NCI-H2171 treated with DMSO at 0.1 percent for 48 hours (cell line): ENCODE measurements at regions not wholly inside any gene's neighbourhood (a gene's known extent, or its start where the extent isn't known, plus 50 kb on each side); places are given as distances from the start of the nearest gene placed in this dataset.

Experiments
- DNase-seq: peaks from one replicate; lab custom pipeline; 2025; lab: John Stamatoyannopoulos, UW

GRCh38 chr17:13931111-13931526, 138.2 kb upstream of the COX10 start:
- no peak for DNase-seq

DNA sequence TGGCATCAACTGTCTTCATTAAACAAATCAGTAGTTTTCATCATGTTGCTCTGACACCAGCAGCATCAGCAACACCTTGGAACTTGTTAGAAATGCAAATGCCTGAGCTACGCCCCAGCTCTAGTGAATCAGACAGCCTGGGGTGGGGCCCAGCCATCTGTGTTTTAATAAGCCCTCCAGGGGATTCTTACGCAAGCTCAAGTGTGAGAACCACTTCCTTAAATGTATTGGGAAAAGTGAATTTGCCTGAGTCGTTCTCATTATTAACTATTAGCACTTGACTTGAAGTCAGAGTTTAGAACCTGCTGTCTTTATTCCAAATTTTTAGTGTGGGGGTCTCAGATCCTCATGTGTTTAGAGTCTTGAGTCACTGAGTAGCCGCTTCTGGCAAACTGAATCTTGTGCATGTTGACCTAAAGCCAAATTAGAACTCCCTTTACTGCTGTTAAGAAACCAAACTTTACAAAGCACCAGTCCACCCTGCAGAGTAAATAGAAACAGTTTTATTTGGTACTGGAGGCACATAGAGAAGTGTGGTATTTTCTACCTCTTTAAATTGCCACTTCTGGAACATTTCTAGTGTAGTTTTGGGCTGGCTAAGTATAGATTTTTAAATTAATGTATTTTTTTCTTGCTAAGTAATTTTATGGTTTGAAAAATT, 137.4 kb upstream of the COX10 start:
- DNase-seq, result peak; percentile 2

GRCh38 chr17:13933441-13934276, 135.6 kb upstream of the COX10 start:
- DNase-seq, result no peak

DNA sequence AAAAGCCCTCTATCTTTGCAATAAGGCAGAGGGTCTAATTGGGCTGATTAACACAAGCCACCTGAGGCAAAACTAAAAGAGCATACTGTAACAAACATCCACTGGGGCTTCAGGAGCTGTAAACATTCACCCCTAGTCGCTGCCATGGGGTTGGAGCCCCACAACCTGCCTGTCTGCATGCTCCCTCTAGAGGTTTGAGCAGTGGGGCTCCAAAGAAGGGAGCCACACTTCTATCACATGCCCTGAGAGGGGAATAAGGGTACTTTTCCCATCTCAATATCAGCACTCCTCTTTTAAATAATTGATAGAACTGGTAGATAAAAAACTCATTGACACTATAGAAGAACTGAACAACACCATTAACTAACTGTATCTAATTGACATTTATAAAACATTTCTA, 130.1 kb upstream of the COX10 start:
- DNase-seq, result no peak

GRCh38 chr17:13940858-13941665, 128.2 kb upstream of the COX10 start:
- DNase-seq, result no peak

- no peak for DNase-seq
Observed at GRCh38 chr17:13941781-13942180, 127.5 kb upstream of the COX10 start.

DNA sequence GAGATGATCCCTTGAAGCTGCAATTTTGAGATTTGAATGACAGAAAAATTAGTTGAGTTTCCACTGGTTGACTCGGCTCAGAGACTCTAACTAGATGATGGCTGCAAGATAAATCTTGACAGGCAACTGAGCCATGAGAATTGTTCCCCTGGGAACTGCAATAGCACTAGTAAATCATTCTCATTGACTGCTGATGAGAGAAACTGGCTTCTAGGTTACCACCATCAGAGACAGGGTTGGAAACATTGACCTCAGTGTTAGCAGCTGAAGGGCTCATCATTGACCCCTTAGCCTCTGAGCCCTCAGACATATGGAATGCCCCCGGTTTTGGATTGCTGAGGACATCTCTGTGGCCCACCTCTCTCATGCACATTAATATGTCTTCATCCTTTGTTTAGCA, 125.4 kb upstream of the COX10 start:
- no peak for DNase-seq

DNA sequence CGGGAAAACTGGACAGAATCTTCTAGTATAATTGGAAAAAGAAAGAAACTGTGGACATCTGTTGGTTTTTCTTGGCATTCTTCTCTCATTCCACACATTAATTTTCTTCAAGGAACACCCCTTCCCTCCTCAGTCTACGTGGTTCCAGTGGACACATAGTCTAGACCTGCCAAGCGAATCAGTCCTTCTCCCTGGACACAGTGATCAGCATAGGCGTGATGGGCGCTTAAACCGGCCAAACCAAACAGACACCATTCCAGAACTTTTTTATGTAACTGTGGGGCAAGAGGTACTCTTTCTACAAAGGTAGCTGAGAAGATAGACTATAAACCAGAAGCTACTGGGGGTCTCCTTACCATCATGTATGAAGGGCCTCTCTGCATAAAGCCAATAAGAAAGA, 121.8 kb upstream of the COX10 start:
- no peak for DNase-seq

GRCh38 chr17:13952009-13952750, 117.1 kb upstream of the COX10 start:
- DNase-seq, result no peak

- no peak for DNase-seq
Observed at GRCh38 chr17:13953841-13954240, 115.5 kb upstream of the COX10 start.

DNA sequence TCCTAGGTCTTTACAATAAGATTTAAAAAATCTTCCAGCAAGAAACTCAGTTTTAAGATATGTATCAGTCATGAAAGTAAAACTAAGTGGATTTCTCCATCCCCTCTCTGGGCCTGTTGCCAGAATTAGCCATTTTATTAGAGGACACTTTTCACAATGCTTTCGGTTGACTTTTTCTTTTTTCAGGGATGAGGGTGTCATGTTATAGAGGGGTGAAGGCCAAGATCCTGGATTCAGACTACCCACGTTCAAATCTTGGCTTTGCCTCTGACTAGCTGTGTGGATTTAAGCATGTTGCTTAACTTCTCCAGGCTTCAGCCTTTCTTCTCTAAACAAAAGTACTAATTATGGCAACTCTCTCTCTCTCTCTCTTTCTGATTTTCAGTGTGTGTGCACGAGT, 111.7 kb upstream of the COX10 start:
- no peak for DNase-seq

GRCh38 chr17:13958773-13959172, 110.5 kb upstream of the COX10 start:
- no peak for DNase-seq

GRCh38 chr17:13961265-13961664, 108.0 kb upstream of the COX10 start:
- DNase-seq, result no peak

DNA sequence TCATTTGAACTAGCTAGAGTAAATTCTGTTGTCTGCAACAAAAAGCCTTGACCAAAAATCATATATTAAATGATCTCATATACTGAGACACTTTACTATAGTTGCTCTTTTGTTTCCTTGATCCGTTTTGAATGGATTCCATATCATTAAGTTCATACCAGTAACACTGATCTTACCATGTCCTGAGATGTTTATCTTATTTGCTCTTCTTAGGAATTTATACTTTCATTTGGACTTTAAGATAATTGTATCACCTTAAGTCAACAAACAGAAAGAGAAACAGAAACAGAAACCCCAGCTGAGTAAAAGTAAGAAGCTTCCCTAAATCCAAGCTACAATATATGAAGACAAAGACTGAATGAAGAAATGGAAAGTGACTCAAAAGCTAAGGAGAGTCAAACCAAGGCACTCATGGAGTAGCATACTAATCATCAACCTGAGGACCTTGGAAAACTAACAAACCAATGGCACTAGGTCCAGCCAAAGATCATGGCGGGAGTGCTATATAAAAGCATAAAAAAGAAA, 106.5 kb upstream of the COX10 start:
- DNase-seq, result no peak

GRCh38 chr17:13967416-13967815, 101.9 kb upstream of the COX10 start:
- DNase-seq, result no peak

GRCh38 chr17:13970531-13970930, 98.8 kb upstream of the COX10 start:
- DNase-seq, result no peak

GRCh38 chr17:13973960-13974651, 95.2 kb upstream of the COX10 start:
- DNase-seq, result no peak

DNA sequence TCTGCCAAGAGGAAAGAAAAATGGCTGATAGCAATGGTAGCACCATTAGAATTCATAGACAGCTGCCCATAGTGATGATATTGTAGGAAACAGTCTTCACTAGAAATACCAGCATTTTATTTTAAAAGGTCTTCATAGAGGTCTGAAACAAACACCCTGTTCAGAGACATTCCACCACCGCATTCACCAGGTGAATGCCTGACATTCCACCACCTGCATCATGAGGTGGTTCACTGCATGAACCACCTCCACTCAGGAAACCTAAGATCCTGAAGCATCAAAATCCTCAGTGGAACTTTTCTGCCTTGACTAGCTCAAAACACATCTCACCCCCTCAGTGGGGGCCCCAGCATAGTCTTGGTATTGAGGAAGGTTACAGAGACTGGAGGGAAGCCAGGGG, 91.5 kb upstream of the COX10 start:
- no peak for DNase-seq

- no peak for DNase-seq
Observed at GRCh38 chr17:13978478-13978877, 90.8 kb upstream of the COX10 start.

DNA sequence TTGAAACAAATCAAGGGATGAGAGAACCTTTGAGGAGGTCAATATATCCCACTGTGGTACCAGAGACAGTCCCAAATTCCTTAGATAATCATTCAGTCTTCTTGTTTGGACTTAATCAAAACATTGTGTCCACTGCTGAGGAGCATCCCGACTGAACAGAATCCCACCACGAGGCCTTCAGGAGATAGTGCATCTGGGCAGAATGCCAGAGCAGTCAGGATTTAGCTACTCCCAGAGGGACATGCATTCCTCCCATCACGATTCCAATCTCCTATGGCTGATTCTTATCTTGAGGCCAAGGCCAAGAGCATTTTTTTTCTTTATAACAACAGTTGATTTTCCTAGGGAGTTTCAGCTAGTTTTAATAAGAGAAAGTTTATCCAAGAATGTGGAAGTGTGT, 87.4 kb upstream of the COX10 start:
- DNase-seq, result no peak

GRCh38 chr17:13984956-13985355, 84.3 kb upstream of the COX10 start:
- no peak for DNase-seq
